GM12878 (cell line): ENCODE measurements at regions not wholly inside any gene's neighbourhood (a gene's known extent, or its start where the extent isn't known, plus 50 kb on each side); places are given as distances from the start of the nearest gene placed in this dataset.
A peak's percentile ranks its signal among the peaks of the same experiment; 100 is the strongest.

Experiments used
- ATAC-seq: fragments of 200-7000 bp; cut with Tn5 transposase; 3 replicates; pipeline ENCODE4 v1.9.1; 2020; ENCODE audit warnings: mild to moderate bottlenecking, moderate library complexity
- BruUV-seq: library from RNA; stranded (reverse); fragments of 400-500 nt; replicated peaks from 2 replicates; lab custom pipeline; 2021; lab: Mats Ljungman, UMichigan
- CTCF ChIA-PET: fragments of 300-600 bp; sonication (Branson Sonifier 250); formaldehyde crosslinking; extraction: SDS; loops from one replicate; lab custom pipeline; 2021; ENCODE audit warnings: inconsistent platforms; lab: Yijun Ruan, JAX
- POLR2A ChIA-PET: fragments of 350-600 bp; formaldehyde crosslinking; extraction: SDS; loops from one replicate; lab custom pipeline; 2021; ENCODE audit warnings: inconsistent platforms; lab: Charles Lee
- RAD21 ChIA-PET: fragments of 300-600 bp; sonication (Branson Sonifier 250); formaldehyde crosslinking; loops from one replicate; lab custom pipeline; 2023; ENCODE audit warnings: antibody characterized with exemption; ENCODE audit not compliant: unreplicated experiment; lab: Charles Lee
- SMC1A ChIA-PET: fragments of 300-600 bp; sonication (Branson Sonifier 250); formaldehyde crosslinking; loops from one replicate; lab custom pipeline; 2023; ENCODE audit not compliant: unreplicated experiment, uncharacterized antibody; lab: Charles Lee
- DNase-seq: peaks from one replicate; pipeline ENCODE4 v3.0.0-alpha.2; 2011; ENCODE audit warnings: low read depth, low spot score
- FAIRE-seq: peaks from 3 replicates; lab custom pipeline; 2011; peaks lifted over from hg19 to GRCh38; lab: Jason Lieb, UNC
- H2AFZ ChIP-seq: 2 replicates; pipeline ENCODE4 v1.6.0; 2011; ENCODE audit warnings: low read depth, low read length, control low read depth; ENCODE audit not compliant: control insufficient read depth
- H3K27ac ChIP-seq: 2 replicates; pipeline ENCODE4 v1.5.1; 2011; ENCODE audit warnings: control low read depth; ENCODE audit not compliant: control insufficient read depth, insufficient read depth
- H3K27me3 ChIP-seq, 2 experiments: replicated peaks in 1 of 2; 2 replicates each; pipeline versions ENCODE4 v1.6.0 to v1.6.1; 2011; ENCODE audit warnings: low read length in 1 of 2; ENCODE audit not compliant: control insufficient read depth in 2 of 2, insufficient read depth in 2 of 2
- H3K36me3 ChIP-seq, 2 experiments: 2 replicates each; pipeline ENCODE4 v1.5.1; 2011; ENCODE audit warnings: low read length in 1 of 2; ENCODE audit not compliant: control insufficient read depth in 2 of 2, insufficient read depth in 2 of 2
- H3K4me1 ChIP-seq: 2 replicates; pipeline ENCODE4 v1.6.1; 2011; ENCODE audit warnings: mild to moderate bottlenecking, low read length, moderate library complexity, mixed read lengths; ENCODE audit not compliant: control insufficient read depth, insufficient read depth
- H3K4me2 ChIP-seq: 2 replicates; pipeline ENCODE4 v1.6.0; 2011; ENCODE audit warnings: control low read depth; ENCODE audit not compliant: control insufficient read depth, insufficient read depth
- H3K4me3 ChIP-seq: fragments of 200-600 bp; sonication (generic); 2 replicates; pipeline ENCODE4 v1.5.1; 2016
- H3K79me2 ChIP-seq: 2 replicates; pipeline ENCODE4 v1.6.0; 2011; ENCODE audit warnings: low read length; ENCODE audit not compliant: control insufficient read depth, insufficient read depth
- H3K9ac ChIP-seq: 2 replicates; pipeline ENCODE4 v1.8.0; 2011; ENCODE audit warnings: low read length, control low read depth, mixed read lengths; ENCODE audit not compliant: control insufficient read depth, insufficient read depth
- H3K9me3 ChIP-seq: replicated peaks from 3 replicates; pipeline ENCODE4 v1.5.1; 2011; ENCODE audit warnings: mild to moderate bottlenecking, low read length; ENCODE audit not compliant: control insufficient read depth, insufficient read depth
- H4K20me1 ChIP-seq: 2 replicates; pipeline ENCODE4 v1.6.0; 2011; ENCODE audit not compliant: control insufficient read depth, insufficient read depth
- CREB1 ChIP-seq: IDR thresholded peaks from 2 replicates; pipeline ENCODE4 v1.6.1; 2012; ENCODE audit warnings: low read depth, mild to moderate bottlenecking, inconsistent platforms
- EP300 ChIP-seq, 2 experiments: fragments of 150-350 bp in 1 of 2; IDR thresholded peaks; 2 replicates each; pipeline ENCODE4 v1.6.1; 2011 to 2012; ENCODE audit warnings: low read depth in 2 of 2, low read length in 2 of 2, borderline replicate concordance in 1 of 2, improper control_type of control experiment in 1 of 2, inconsistent platforms in 1 of 2; ENCODE audit not compliant: control insufficient read depth in 1 of 2
- WGBS: methylation state at CpG from one replicate; pipeline ENCODE4 v1.1.6; 2016; ENCODE audit warnings: low lambda C conversion rate; ENCODE audit not compliant: insufficient replicate concordance, insufficient coverage; ENCODE audit errors: missing lambda C conversion rate; 5-methylcytosine and 5-hydroxymethylcytosine counted together
- in situ Hi-C: fragments of 300-500 bp; cut with MboI; formaldehyde crosslinking; loops from 9 replicates; pipeline ENCODE4 v1.14.3; 2018; ENCODE audit warnings: mixed read lengths
- intact Hi-C: fragments of 100-400 bp; cut with micrococcal nuclease; formaldehyde crosslinking; loops from one replicate; pipeline ENCODE4 v1.14.2; 2022; ENCODE audit not compliant: unreplicated experiment
- TF ChIP-seq, protein P1 (sequence below): IDR thresholded peaks from 2 replicates; pipeline ENCODE4 v1.6.1; 2012; ENCODE audit warnings: mild to moderate bottlenecking, low read depth, low read length

GRCh38 chr11:33411751-33412150, 154.6 kb downstream of the HIPK3 start:
- FAIRE-seq: no peak
- H3K4me1 ChIP-seq: no peaks in the 10 kb centered on the region; the same call in 1 of the 2 replicates
- no peaks in the 10 kb centered on the region for H4K20me1 ChIP-seq
- intact Hi-C loops: no loop called here
- in situ Hi-C loops: no loop called here
- no peak overlapping the region for H3K27ac ChIP-seq
- no peak overlapping the region for H2AFZ ChIP-seq
- SMC1A ChIA-PET: interaction anchor here (0.8 to 1.6 kb wide), 3 partner anchors 9 to 23 kb away, joined by 3 to 4 read pairs (median 4); no protein-coding TSS in a partner anchor
- BruUV-seq: no TSS peak
- RAD21 ChIA-PET: no interaction called here
- no peaks in the 10 kb centered on the region for H3K36me3 ChIP-seq
- H3K9ac ChIP-seq: no peak overlapping the region
- TF ChIP-seq EP300 (IDR thresholded peaks at IDR 0.05; ENCODE audit: borderline replicate concordance in 1 of 2, control insufficient read depth in 1 of 2, low read depth in 2 of 2, low read length in 2 of 2) (no peak), CREB1 (no peak)
- TF ChIP-seq, protein P1, sequence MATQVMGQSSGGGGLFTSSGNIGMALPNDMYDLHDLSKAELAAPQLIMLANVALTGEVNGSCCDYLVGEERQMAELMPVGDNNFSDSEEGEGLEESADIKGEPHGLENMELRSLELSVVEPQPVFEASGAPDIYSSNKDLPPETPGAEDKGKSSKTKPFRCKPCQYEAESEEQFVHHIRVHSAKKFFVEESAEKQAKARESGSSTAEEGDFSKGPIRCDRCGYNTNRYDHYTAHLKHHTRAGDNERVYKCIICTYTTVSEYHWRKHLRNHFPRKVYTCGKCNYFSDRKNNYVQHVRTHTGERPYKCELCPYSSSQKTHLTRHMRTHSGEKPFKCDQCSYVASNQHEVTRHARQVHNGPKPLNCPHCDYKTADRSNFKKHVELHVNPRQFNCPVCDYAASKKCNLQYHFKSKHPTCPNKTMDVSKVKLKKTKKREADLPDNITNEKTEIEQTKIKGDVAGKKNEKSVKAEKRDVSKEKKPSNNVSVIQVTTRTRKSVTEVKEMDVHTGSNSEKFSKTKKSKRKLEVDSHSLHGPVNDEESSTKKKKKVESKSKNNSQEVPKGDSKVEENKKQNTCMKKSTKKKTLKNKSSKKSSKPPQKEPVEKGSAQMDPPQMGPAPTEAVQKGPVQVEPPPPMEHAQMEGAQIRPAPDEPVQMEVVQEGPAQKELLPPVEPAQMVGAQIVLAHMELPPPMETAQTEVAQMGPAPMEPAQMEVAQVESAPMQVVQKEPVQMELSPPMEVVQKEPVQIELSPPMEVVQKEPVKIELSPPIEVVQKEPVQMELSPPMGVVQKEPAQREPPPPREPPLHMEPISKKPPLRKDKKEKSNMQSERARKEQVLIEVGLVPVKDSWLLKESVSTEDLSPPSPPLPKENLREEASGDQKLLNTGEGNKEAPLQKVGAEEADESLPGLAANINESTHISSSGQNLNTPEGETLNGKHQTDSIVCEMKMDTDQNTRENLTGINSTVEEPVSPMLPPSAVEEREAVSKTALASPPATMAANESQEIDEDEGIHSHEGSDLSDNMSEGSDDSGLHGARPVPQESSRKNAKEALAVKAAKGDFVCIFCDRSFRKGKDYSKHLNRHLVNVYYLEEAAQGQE: no peak
- CTCF ChIA-PET: interaction anchor here (0.8 kb wide), 1 partner anchor 47 kb away, joined by 3 read pairs; no protein-coding TSS in a partner anchor
- 0 out of 2 replicates have a peak overlapping the region, but pooled peaks have one; percentile 13 for H3K4me2 ChIP-seq
- DNase-seq: no peak
- POLR2A ChIA-PET: interaction anchor here (0.7 kb wide), 1 partner anchor 9 kb away, joined by 3 read pairs; no protein-coding TSS in a partner anchor
- H3K79me2 ChIP-seq: no peaks in the 10 kb centered on the region
- H3K4me3 ChIP-seq: no peak overlapping the region
- H3K9me3 ChIP-seq: no peaks in the 10 kb centered on the region
- no peaks in the 10 kb centered on the region for H3K27me3 ChIP-seq
- 44% methylated on average over 4 of the region's 4 CpGs for WGBS
- no peak for ATAC-seq
